HepG2 (cell line): ENCODE measurements at regions not wholly inside any gene's neighbourhood (a gene's known extent, or its start where the extent isn't known, plus 50 kb on each side); places are given as distances from the start of the nearest gene placed in this dataset.
A peak's percentile ranks its signal among the peaks of the same experiment; 100 is the strongest.

Experiments used
- ARNT2 ChIP-seq: sonication (generic); formaldehyde crosslinking; IDR thresholded peaks from 2 replicates; pipeline ENCODE4 v1.8.0; 2022; ENCODE audit warnings: mild to moderate bottlenecking, low read depth, missing genetic modification reagents, moderate library complexity
- ARNTL ChIP-seq: sonication (generic); formaldehyde crosslinking; IDR thresholded peaks from 2 replicates; pipeline ENCODE4 v1.4.0; 2020; ENCODE audit warnings: mild to moderate bottlenecking, missing genetic modification reagents
- CBFB ChIP-seq: sonication (generic); formaldehyde crosslinking; IDR thresholded peaks from 2 replicates; pipeline ENCODE4 v1.4.0; 2020; ENCODE audit warnings: missing genetic modification reagents
- KLF12 ChIP-seq: sonication (generic); formaldehyde crosslinking; IDR thresholded peaks from 2 replicates; pipeline ENCODE4 v1.4.0; 2020; ENCODE audit warnings: missing genetic modification reagents, borderline replicate concordance
- NAIF1 ChIP-seq: sonication (generic); formaldehyde crosslinking; IDR thresholded peaks from 2 replicates; pipeline ENCODE4 v1.5.0; 2020; ENCODE audit warnings: mild to moderate bottlenecking, missing genetic modification reagents, borderline replicate concordance
- NBN ChIP-seq: fragments of 450-650 bp; conservative IDR thresholded peaks from 2 replicates; pipeline ENCODE4 v1.6.1; 2017
- PCBP1 ChIP-seq: fragments of 200-400 bp; formaldehyde crosslinking; IDR thresholded peaks from 2 replicates; pipeline ENCODE4 v1.6.1; 2017; ENCODE audit warnings: mild to moderate bottlenecking, low read depth, low read length, borderline replicate concordance
- POLR2AphosphoS5 ChIP-seq: IDR thresholded peaks from 2 replicates; pipeline ENCODE4 v1.6.1; 2012; ENCODE audit warnings: low read depth, low read length
- PPARG ChIP-seq: conservative IDR thresholded peaks from 2 replicates; pipeline ENCODE4 v1.6.1; 2016; ENCODE audit warnings: missing biosample characterization, missing genetic modification reagents
- RXRB ChIP-seq: IDR thresholded peaks from 2 replicates; pipeline ENCODE4 v1.6.1; 2016; ENCODE audit warnings: borderline replicate concordance, missing genetic modification reagents, missing compliant biosample characterization
- SCMH1 ChIP-seq: sonication (generic); formaldehyde crosslinking; IDR thresholded peaks from 2 replicates; pipeline ENCODE4 v1.9.0; 2021; ENCODE audit warnings: missing genetic modification reagents, mild to moderate bottlenecking, borderline replicate concordance
- SPEN ChIP-seq: sonication (generic); formaldehyde crosslinking; IDR thresholded peaks from 2 replicates; pipeline ENCODE4 v1.5.1; 2020; ENCODE audit warnings: low read depth, mild to moderate bottlenecking, missing genetic modification reagents
- SSRP1 ChIP-seq: IDR thresholded peaks from 2 replicates; pipeline ENCODE4 v1.6.1; 2016; ENCODE audit warnings: control low read depth
- THYN1 ChIP-seq: sonication (generic); formaldehyde crosslinking; IDR thresholded peaks from 2 replicates; pipeline ENCODE4 v1.8.1; 2023; ENCODE audit warnings: low read depth, mild to moderate bottlenecking, moderate library complexity, missing genetic modification reagents, borderline replicate concordance
- U2AF2 ChIP-seq: fragments of 200-400 bp; formaldehyde crosslinking; IDR thresholded peaks from 2 replicates; pipeline ENCODE4 v1.6.1; 2017; ENCODE audit warnings: low read depth, mild to moderate bottlenecking, low read length
- ZBTB3 ChIP-seq: sonication (generic); formaldehyde crosslinking; IDR thresholded peaks from 2 replicates; pipeline ENCODE4 v1.4.0; 2020; ENCODE audit warnings: low read depth, mild to moderate bottlenecking, moderate library complexity, missing genetic modification reagents, borderline replicate concordance
- ZKSCAN1 ChIP-seq: fragments of 150-350 bp; IDR thresholded peaks from 2 replicates; pipeline ENCODE4 v1.6.1; 2014; ENCODE audit warnings: low read length
- ZNF205 ChIP-seq: IDR thresholded peaks from 2 replicates; pipeline ENCODE4 v1.6.1; 2018; ENCODE audit warnings: missing biosample characterization, missing genetic modification reagents
- ZNF501 ChIP-seq: sonication (generic); formaldehyde crosslinking; IDR thresholded peaks from 2 replicates; pipeline ENCODE4 v1.5.1; 2020; ENCODE audit warnings: mild to moderate bottlenecking, moderate library complexity, missing genetic modification reagents
- ZNF709 ChIP-seq: sonication (generic); formaldehyde crosslinking; IDR thresholded peaks from 2 replicates; pipeline ENCODE4 v1.5.0; 2020; ENCODE audit warnings: mild to moderate bottlenecking, missing genetic modification reagents
- ZSCAN31 ChIP-seq: sonication (generic); formaldehyde crosslinking; IDR thresholded peaks from 2 replicates; pipeline ENCODE4 v1.5.0; 2020; ENCODE audit warnings: low read depth, mild to moderate bottlenecking, missing genetic modification reagents
- ZSCAN5A ChIP-seq: sonication (generic); formaldehyde crosslinking; IDR thresholded peaks from 2 replicates; pipeline ENCODE4 v1.8.0; 2022; ENCODE audit warnings: mild to moderate bottlenecking, missing genetic modification reagents, borderline replicate concordance
- TF ChIP-seq, protein P1 (sequence below): sonication (generic); formaldehyde crosslinking; IDR thresholded peaks from 2 replicates; pipeline ENCODE4 v1.4.0; 2020; ENCODE audit warnings: missing genetic modification reagents
- TF ChIP-seq, protein P2 (sequence below): sonication (generic); formaldehyde crosslinking; IDR thresholded peaks from 2 replicates; pipeline ENCODE4 v1.5.0; 2020; ENCODE audit warnings: missing genetic modification reagents
- TF ChIP-seq, protein P3 (sequence below): sonication (generic); formaldehyde crosslinking; IDR thresholded peaks from 2 replicates; pipeline ENCODE4 v1.5.0; 2020; ENCODE audit warnings: missing genetic modification reagents, mild to moderate bottlenecking, borderline replicate concordance

- TF ChIP-seq ZNF709 (CRISPR knock-in tag) (peak; percentile 82), SCMH1 (CRISPR knock-in tag) (no peak), ARNT2 (no peak), KLF12 (no peak), PCBP1 (no peak), ZSCAN5A (CRISPR knock-in tag) (no peak), ARNTL (CRISPR knock-in tag) (peak; percentile 97), NBN (no peak), RXRB (CRISPR knock-in tag) (peak; percentile 76), ZBTB3 (CRISPR knock-in tag) (no peak), ZSCAN31 (CRISPR knock-in tag) (no peak), PPARG (CRISPR knock-in tag) (0 out of 2 replicates have a peak, but pooled peaks have one; percentile 58), CBFB (no peak; the same call in 1 of the 2 replicates), POLR2AphosphoS5 (peak; percentile 37; the same call in 1 of the 2 replicates), ZKSCAN1 (no peak), ZNF205 (peak; percentile 57; the same call in 1 of the 2 replicates), SPEN (peak; percentile 32; the same call in 1 of the 2 replicates), U2AF2 (no peak), NAIF1 (CRISPR knock-in tag) (0 out of 2 replicates have a peak, but pooled peaks have one; percentile 40), SSRP1 (no peak), THYN1 (CRISPR knock-in tag) (no peak), ZNF501 (CRISPR knock-in tag) (peak; percentile 15; the same call in 1 of the 2 replicates)
- TF ChIP-seq, protein P1, sequence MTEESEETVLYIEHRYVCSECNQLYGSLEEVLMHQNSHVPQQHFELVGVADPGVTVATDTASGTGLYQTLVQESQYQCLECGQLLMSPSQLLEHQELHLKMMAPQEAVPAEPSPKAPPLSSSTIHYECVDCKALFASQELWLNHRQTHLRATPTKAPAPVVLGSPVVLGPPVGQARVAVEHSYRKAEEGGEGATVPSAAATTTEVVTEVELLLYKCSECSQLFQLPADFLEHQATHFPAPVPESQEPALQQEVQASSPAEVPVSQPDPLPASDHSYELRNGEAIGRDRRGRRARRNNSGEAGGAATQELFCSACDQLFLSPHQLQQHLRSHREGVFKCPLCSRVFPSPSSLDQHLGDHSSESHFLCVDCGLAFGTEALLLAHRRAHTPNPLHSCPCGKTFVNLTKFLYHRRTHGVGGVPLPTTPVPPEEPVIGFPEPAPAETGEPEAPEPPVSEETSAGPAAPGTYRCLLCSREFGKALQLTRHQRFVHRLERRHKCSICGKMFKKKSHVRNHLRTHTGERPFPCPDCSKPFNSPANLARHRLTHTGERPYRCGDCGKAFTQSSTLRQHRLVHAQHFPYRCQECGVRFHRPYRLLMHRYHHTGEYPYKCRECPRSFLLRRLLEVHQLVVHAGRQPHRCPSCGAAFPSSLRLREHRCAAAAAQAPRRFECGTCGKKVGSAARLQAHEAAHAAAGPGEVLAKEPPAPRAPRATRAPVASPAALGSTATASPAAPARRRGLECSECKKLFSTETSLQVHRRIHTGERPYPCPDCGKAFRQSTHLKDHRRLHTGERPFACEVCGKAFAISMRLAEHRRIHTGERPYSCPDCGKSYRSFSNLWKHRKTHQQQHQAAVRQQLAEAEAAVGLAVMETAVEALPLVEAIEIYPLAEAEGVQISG: no peak
- TF ChIP-seq, protein P2, sequence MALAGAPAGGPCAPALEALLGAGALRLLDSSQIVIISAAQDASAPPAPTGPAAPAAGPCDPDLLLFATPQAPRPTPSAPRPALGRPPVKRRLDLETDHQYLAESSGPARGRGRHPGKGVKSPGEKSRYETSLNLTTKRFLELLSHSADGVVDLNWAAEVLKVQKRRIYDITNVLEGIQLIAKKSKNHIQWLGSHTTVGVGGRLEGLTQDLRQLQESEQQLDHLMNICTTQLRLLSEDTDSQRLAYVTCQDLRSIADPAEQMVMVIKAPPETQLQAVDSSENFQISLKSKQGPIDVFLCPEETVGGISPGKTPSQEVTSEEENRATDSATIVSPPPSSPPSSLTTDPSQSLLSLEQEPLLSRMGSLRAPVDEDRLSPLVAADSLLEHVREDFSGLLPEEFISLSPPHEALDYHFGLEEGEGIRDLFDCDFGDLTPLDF (CRISPR knock-in tag): no peak
- TF ChIP-seq, protein P3, sequence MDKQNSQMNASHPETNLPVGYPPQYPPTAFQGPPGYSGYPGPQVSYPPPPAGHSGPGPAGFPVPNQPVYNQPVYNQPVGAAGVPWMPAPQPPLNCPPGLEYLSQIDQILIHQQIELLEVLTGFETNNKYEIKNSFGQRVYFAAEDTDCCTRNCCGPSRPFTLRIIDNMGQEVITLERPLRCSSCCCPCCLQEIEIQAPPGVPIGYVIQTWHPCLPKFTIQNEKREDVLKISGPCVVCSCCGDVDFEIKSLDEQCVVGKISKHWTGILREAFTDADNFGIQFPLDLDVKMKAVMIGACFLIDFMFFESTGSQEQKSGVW: no peak
Measured at GRCh38 chr6:26295691-26296555, 69.1 kb upstream of the BTN3A2 start (continued).
